ENCODE measurements at regions not wholly inside any gene's neighbourhood (a gene's known extent, or its start where the extent isn't known, plus 50 kb on each side); places are given as distances from the start of the nearest gene placed in this dataset.

- peak; percentile 55 to 79 for DNase-seq (ENCODE audit: low read depth in 1 of 2, low spot score in 1 of 2)
- TF ChIP-seq JUND (IDR thresholded peaks at IDR 0.05; ENCODE audit: low read depth) = no peak
- in situ Hi-C loops (cut with HindIII; ENCODE audit: low pct_unique_long_range_greater_than_20kb, low sequenced_read_pairs) = no loop called here
These were observed 110.5 kb downstream of the ARF6 start for GRCh38 chr14:50003213-50004021.

- TF ChIP-seq JUND (IDR thresholded peaks at IDR 0.05; ENCODE audit: low read depth) = no peak
- in situ Hi-C loops (cut with HindIII; ENCODE audit: low pct_unique_long_range_greater_than_20kb, low sequenced_read_pairs) = no loop called here
- DNase-seq (ENCODE audit: low read depth in 1 of 2, low spot score in 1 of 2) = no peak
These were observed 110.2 kb downstream of the VCPKMT start for GRCh38 chr14:50006141-50006540.

GRCh38 chr14:50007123-50007903 lies 109.1 kb downstream of the VCPKMT start:
- DNase-seq (ENCODE audit: low read depth in 1 of 2, low spot score in 1 of 2) = peak in 1 of 2 experiments; percentile 44
- in situ Hi-C loops (cut with HindIII; ENCODE audit: low pct_unique_long_range_greater_than_20kb, low sequenced_read_pairs) = no loop called here
- TF ChIP-seq JUND (IDR thresholded peaks at IDR 0.05; ENCODE audit: low read depth) = no peak

- in situ Hi-C loops (cut with HindIII; ENCODE audit: low pct_unique_long_range_greater_than_20kb, low sequenced_read_pairs) = no loop called here
- no peak for TF ChIP-seq JUND (IDR thresholded peaks at IDR 0.05; ENCODE audit: low read depth)
- no peak for DNase-seq (ENCODE audit: low read depth in 1 of 2, low spot score in 1 of 2)
These were observed 107.8 kb downstream of the VCPKMT start for GRCh38 chr14:50008562-50008961.

- peak in 1 of 2 experiments; percentile 26 for DNase-seq (ENCODE audit: low read depth in 1 of 2, low spot score in 1 of 2)
- no peak for TF ChIP-seq JUND (IDR thresholded peaks at IDR 0.05; ENCODE audit: low read depth)
- in situ Hi-C loops (cut with HindIII; ENCODE audit: low pct_unique_long_range_greater_than_20kb, low sequenced_read_pairs) = no loop called here
These were observed 107.4 kb downstream of the VCPKMT start for GRCh38 chr14:50008974-50009373.

GRCh38 chr14:50010752-50011151 lies 105.6 kb downstream of the VCPKMT start:
- DNase-seq (ENCODE audit: low read depth in 1 of 2, low spot score in 1 of 2) = no peak
- TF ChIP-seq JUND (IDR thresholded peaks at IDR 0.05; ENCODE audit: low read depth) = no peak
- in situ Hi-C loops (cut with HindIII; ENCODE audit: low pct_unique_long_range_greater_than_20kb, low sequenced_read_pairs) = no loop called here

GRCh38 chr14:50011242-50011641 lies 105.1 kb downstream of the VCPKMT start:
- TF ChIP-seq JUND (IDR thresholded peaks at IDR 0.05; ENCODE audit: low read depth) = no peak
- in situ Hi-C loops (cut with HindIII; ENCODE audit: low pct_unique_long_range_greater_than_20kb, low sequenced_read_pairs) = no loop called here
- DNase-seq (ENCODE audit: low read depth in 1 of 2, low spot score in 1 of 2) = no peak

GRCh38 chr14:50012644-50013043 lies 103.7 kb downstream of the VCPKMT start:
- no peak for DNase-seq (ENCODE audit: low read depth in 1 of 2, low spot score in 1 of 2)
- in situ Hi-C loops (cut with HindIII; ENCODE audit: low pct_unique_long_range_greater_than_20kb, low sequenced_read_pairs) = no loop called here
- no peak for TF ChIP-seq JUND (IDR thresholded peaks at IDR 0.05; ENCODE audit: low read depth)

GRCh38 chr14:50013198-50013918 lies 103.0 kb downstream of the VCPKMT start:
- in situ Hi-C loops (cut with HindIII; ENCODE audit: low pct_unique_long_range_greater_than_20kb, low sequenced_read_pairs) = no loop called here
- no peak for TF ChIP-seq JUND (IDR thresholded peaks at IDR 0.05; ENCODE audit: low read depth)
- DNase-seq (ENCODE audit: low read depth in 1 of 2, low spot score in 1 of 2) = peak in 1 of 2 experiments; percentile 77

- in situ Hi-C loops (cut with HindIII; ENCODE audit: low pct_unique_long_range_greater_than_20kb, low sequenced_read_pairs) = no loop called here
- DNase-seq (ENCODE audit: low read depth in 1 of 2, low spot score in 1 of 2) = no peak
- no peak for TF ChIP-seq JUND (IDR thresholded peaks at IDR 0.05; ENCODE audit: low read depth)
These were observed 102.4 kb downstream of the VCPKMT start for GRCh38 chr14:50013934-50014333.

- DNase-seq (ENCODE audit: low read depth in 1 of 2, low spot score in 1 of 2) = no peak
- no peak for TF ChIP-seq JUND (IDR thresholded peaks at IDR 0.05; ENCODE audit: low read depth)
- in situ Hi-C loops (cut with HindIII; ENCODE audit: low pct_unique_long_range_greater_than_20kb, low sequenced_read_pairs) = no loop called here
These were observed 101.5 kb downstream of the VCPKMT start for GRCh38 chr14:50014809-50015430.

- in situ Hi-C loops (cut with HindIII; ENCODE audit: low pct_unique_long_range_greater_than_20kb, low sequenced_read_pairs) = no loop called here
- no peak for TF ChIP-seq JUND (IDR thresholded peaks at IDR 0.05; ENCODE audit: low read depth)
- no peak for DNase-seq (ENCODE audit: low read depth in 1 of 2, low spot score in 1 of 2)
These were observed 100.7 kb downstream of the VCPKMT start for GRCh38 chr14:50015716-50016115.

Data from T47D (cell line).